Parathyroid adenoma (tissue), 2 donors: ENCODE measurements at regions not wholly inside any gene's neighbourhood (a gene's known extent, or its start where the extent isn't known, plus 50 kb on each side); places are given as distances from the start of the nearest gene placed in this dataset.

Experiments
- H2AFZ ChIP-seq: fragments of 300-600 bp; sonication (generic); one replicate; pipeline ENCODE4 v1.7.0; 2017; ENCODE audit warnings: antibody characterized with exemption, mild to moderate bottlenecking
- H3K27ac ChIP-seq: fragments of 300-600 bp; sonication (generic); one replicate; pipeline ENCODE4 v1.7.0; 2017
- H3K27me3 ChIP-seq: fragments of 300-600 bp; sonication (generic); one replicate; pipeline ENCODE4 v1.7.0; 2017; ENCODE audit warnings: low read length; ENCODE audit not compliant: control insufficient read depth, insufficient read depth
- H3K36me3 ChIP-seq: fragments of 300-600 bp; sonication (generic); one replicate; pipeline ENCODE4 v1.7.0; 2017; ENCODE audit warnings: low read length; ENCODE audit not compliant: control insufficient read depth, insufficient read depth
- H3K4me1 ChIP-seq: fragments of 300-600 bp; sonication (generic); one replicate; pipeline ENCODE4 v1.7.0; 2017; ENCODE audit warnings: control low read depth
- H3K4me2 ChIP-seq: fragments of 300-600 bp; sonication (generic); one replicate; pipeline ENCODE4 v1.7.0; 2017; ENCODE audit warnings: low read length
- H3K4me3 ChIP-seq: fragments of 300-600 bp; sonication (generic); one replicate; pipeline ENCODE4 v1.7.0; 2017; ENCODE audit warnings: low read depth, low read length
- H3K79me2 ChIP-seq: fragments of 300-600 bp; sonication (generic); one replicate; pipeline ENCODE4 v1.7.0; 2017; ENCODE audit warnings: control low read depth
- H3K9ac ChIP-seq: fragments of 300-600 bp; sonication (generic); one replicate; pipeline ENCODE4 v1.7.0; 2017; ENCODE audit warnings: mild to moderate bottlenecking
- H3K9me3 ChIP-seq: fragments of 300-600 bp; sonication (generic); one replicate; pipeline ENCODE4 v1.7.0; 2017; ENCODE audit warnings: low read length; ENCODE audit not compliant: control insufficient read depth
- TF ChIP-seq, protein P1 (sequence below): fragments of 300-600 bp; sonication (generic); IDR thresholded peaks from one replicate; pipeline ENCODE4 v1.7.0; 2017; ENCODE audit warnings: antibody characterized with exemption, mild to moderate bottlenecking
- donor health status: primary hyperparathyroidism.

DNA sequence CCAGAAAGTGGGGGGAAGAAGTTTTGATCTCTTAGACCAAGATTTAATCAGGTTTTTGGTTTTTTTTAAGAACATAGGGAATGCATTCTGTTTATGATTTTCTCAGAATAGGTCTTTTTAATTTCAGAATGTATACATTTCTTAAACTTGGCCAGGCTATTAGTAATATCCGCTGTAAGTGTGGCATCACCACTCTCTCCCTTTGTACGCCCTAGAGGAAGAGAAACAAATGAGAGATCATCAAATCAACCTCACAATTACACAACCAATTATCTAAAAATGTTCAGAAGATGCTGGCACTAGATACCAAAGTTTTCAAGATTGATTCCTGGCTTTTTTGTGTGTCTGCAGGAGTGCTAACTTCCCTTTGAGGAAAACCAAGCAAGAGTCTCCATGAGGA lies 70.0 kb downstream of the KLF6 start:
- H3K79me2 ChIP-seq: no peaks in the 10 kb centered on the region
- no peaks in the 10 kb centered on the region for H3K36me3 ChIP-seq
- TF ChIP-seq, protein P1, sequence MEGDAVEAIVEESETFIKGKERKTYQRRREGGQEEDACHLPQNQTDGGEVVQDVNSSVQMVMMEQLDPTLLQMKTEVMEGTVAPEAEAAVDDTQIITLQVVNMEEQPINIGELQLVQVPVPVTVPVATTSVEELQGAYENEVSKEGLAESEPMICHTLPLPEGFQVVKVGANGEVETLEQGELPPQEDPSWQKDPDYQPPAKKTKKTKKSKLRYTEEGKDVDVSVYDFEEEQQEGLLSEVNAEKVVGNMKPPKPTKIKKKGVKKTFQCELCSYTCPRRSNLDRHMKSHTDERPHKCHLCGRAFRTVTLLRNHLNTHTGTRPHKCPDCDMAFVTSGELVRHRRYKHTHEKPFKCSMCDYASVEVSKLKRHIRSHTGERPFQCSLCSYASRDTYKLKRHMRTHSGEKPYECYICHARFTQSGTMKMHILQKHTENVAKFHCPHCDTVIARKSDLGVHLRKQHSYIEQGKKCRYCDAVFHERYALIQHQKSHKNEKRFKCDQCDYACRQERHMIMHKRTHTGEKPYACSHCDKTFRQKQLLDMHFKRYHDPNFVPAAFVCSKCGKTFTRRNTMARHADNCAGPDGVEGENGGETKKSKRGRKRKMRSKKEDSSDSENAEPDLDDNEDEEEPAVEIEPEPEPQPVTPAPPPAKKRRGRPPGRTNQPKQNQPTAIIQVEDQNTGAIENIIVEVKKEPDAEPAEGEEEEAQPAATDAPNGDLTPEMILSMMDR: no peak

DNA sequence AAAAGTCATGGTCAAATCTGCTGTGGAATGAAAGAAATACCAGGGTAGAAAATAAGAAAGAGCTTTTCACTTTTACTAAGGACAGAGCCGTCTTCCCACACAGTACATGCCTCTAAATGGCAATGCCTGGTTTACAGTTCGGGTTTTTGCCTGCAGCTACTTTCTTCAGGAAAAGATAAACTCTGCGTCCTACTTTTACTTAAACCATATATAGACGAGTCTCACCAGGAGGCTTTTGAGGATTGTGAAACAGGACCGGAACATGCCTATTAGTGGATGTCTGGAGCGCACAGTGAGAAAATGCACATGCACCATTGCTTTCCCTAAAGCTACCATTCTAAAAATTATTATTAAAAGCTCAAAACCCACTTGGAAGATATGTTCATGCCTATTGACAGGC lies 70.5 kb downstream of the KLF6 start:
- no peak overlapping the region for H3K4me3 ChIP-seq
- peaks cover 6% of the 10 kb centered on the region for H3K4me1 ChIP-seq
- H2AFZ ChIP-seq: no peak overlapping the region
- H3K4me2 ChIP-seq: no peak overlapping the region
- no peaks in the 10 kb centered on the region for H3K36me3 ChIP-seq
- H3K9ac ChIP-seq: no peak overlapping the region
- H3K79me2 ChIP-seq: no peaks in the 10 kb centered on the region
- no peaks in the 10 kb centered on the region for H3K9me3 ChIP-seq
- no peaks in the 10 kb centered on the region for H3K27me3 ChIP-seq
- H3K27ac ChIP-seq: no peak overlapping the region
- TF ChIP-seq, protein P1: no peak

More for the DNA sequence above, 70.0 kb downstream of the KLF6 start:
- Histone ChIP-seq H3K9ac (no peak overlapping the region), H3K27me3 (no peaks in the 10 kb centered on the region), H3K4me1 (peaks cover 6% of the 10 kb centered on the region), H3K9me3 (no peaks in the 10 kb centered on the region), H3K4me2 (no peak overlapping the region), H2AFZ (no peak overlapping the region), H3K27ac (no peak overlapping the region), H3K4me3 (no peak overlapping the region)

DNA sequence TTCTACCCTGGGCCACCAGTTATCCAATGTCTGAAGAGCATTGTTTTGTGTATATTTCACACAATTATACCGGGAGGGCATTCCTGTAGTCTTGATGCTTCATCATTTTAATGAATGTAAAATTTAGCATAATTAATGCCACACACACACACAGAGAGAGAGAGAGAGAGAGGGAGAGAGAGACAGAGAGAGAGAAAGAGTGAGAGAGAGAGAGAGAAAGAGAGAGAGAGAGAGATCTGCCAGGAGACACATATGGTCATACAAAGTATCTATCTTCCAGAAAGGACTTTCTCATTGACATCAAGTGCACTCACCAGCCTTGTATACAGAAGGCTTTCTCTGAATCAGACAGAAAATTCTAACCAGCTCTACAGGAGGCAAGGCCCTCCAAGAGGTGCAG lies 72.3 kb downstream of the KLF6 start:
- no peak overlapping the region for H3K9ac ChIP-seq
- H2AFZ ChIP-seq: no peak overlapping the region
- TF ChIP-seq, protein P1: no peak
- H3K27me3 ChIP-seq: no peaks in the 10 kb centered on the region
- H3K4me1 ChIP-seq: peaks cover 6% of the 10 kb centered on the region
- no peaks in the 10 kb centered on the region for H3K36me3 ChIP-seq
- no peak overlapping the region for H3K27ac ChIP-seq
- H3K79me2 ChIP-seq: no peaks in the 10 kb centered on the region
- H3K9me3 ChIP-seq: no peaks in the 10 kb centered on the region
- no peak overlapping the region for H3K4me3 ChIP-seq
- H3K4me2 ChIP-seq: no peak overlapping the region

DNA sequence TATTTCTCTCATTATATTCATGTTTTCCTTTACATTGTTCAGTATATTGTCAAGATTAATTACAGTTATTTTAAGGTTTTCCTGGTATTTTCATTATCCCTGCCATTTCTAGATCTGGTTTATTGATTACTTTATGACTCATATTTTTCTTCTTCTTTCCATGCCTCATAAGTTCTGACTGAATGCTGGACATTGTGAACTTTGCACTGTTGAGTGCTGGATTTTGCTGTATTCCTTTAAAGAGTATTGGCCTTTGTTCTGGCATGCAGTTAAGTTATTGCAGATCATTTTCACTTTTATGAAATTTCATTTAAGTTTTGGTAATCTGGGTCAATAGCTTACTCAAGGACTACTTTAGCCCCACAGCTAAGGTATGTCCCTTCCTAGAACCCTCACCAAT lies 73.1 kb downstream of the KLF6 start:
- no peaks in the 10 kb centered on the region for H3K27me3 ChIP-seq
- H2AFZ ChIP-seq: no peak overlapping the region
- TF ChIP-seq, protein P1: no peak
- peaks cover 6% of the 10 kb centered on the region for H3K4me1 ChIP-seq
- H3K9me3 ChIP-seq: no peaks in the 10 kb centered on the region
- H3K4me3 ChIP-seq: no peak overlapping the region
- no peak overlapping the region for H3K4me2 ChIP-seq
- H3K36me3 ChIP-seq: no peaks in the 10 kb centered on the region
- no peaks in the 10 kb centered on the region for H3K79me2 ChIP-seq
- no peak overlapping the region for H3K9ac ChIP-seq
- no peak overlapping the region for H3K27ac ChIP-seq

DNA sequence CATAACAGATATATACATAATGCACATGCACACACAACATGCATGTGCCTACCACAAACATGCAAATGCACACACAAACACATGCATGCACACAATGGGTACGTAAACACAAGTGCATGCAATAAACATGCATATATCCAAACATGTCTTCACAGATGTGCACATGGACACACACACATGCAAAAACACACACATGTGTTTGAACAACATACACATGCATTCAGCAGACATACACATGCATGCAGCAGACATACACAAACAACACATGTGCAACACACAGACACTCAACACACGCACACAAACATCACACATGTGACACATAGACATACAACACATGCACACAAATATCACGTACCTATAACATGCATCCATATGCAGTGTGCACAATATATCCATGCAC lies 74.2 kb downstream of the KLF6 start:
- no peaks in the 10 kb centered on the region for H3K9me3 ChIP-seq
- TF ChIP-seq, protein P1: no peak
- no peaks in the 10 kb centered on the region for H3K27me3 ChIP-seq
- H2AFZ ChIP-seq: no peak overlapping the region
- no peaks in the 10 kb centered on the region for H3K36me3 ChIP-seq
- no peak overlapping the region for H3K4me3 ChIP-seq
- no peak overlapping the region for H3K4me2 ChIP-seq
- no peak overlapping the region for H3K27ac ChIP-seq
- H3K9ac ChIP-seq: no peak overlapping the region
- no peaks in the 10 kb centered on the region for H3K4me1 ChIP-seq
- no peaks in the 10 kb centered on the region for H3K79me2 ChIP-seq
